LNCaP clone FGC (cell line): ENCODE measurements at regions not wholly inside any gene's neighbourhood (a gene's known extent, or its start where the extent isn't known, plus 50 kb on each side); places are given as distances from the start of the nearest gene placed in this dataset.

Source experiments
- DNase-seq: peaks from one replicate; pipeline ENCODE4 v3.0.0-alpha.2; 2011; ENCODE audit warnings: low read depth
- H3K4me3 ChIP-seq: 2 replicates; pipeline ENCODE4 v1.5.1; 2011; ENCODE audit warnings: mild to moderate bottlenecking, low read depth, low read length, control low read depth
- TF ChIP-seq, protein P1 (sequence below): IDR thresholded peaks from 2 replicates; pipeline ENCODE4 v1.5.1; 2012; ENCODE audit warnings: mild to moderate bottlenecking; ENCODE audit not compliant: control insufficient read depth, insufficient read depth; ENCODE audit errors: extremely low read depth

GRCh38 chr2:2655453-2656114 lies 324.5 kb upstream of the MYT1L start:
- TF ChIP-seq, protein P1, sequence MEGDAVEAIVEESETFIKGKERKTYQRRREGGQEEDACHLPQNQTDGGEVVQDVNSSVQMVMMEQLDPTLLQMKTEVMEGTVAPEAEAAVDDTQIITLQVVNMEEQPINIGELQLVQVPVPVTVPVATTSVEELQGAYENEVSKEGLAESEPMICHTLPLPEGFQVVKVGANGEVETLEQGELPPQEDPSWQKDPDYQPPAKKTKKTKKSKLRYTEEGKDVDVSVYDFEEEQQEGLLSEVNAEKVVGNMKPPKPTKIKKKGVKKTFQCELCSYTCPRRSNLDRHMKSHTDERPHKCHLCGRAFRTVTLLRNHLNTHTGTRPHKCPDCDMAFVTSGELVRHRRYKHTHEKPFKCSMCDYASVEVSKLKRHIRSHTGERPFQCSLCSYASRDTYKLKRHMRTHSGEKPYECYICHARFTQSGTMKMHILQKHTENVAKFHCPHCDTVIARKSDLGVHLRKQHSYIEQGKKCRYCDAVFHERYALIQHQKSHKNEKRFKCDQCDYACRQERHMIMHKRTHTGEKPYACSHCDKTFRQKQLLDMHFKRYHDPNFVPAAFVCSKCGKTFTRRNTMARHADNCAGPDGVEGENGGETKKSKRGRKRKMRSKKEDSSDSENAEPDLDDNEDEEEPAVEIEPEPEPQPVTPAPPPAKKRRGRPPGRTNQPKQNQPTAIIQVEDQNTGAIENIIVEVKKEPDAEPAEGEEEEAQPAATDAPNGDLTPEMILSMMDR, result no peak
- DNase-seq, result no peak

DNA sequence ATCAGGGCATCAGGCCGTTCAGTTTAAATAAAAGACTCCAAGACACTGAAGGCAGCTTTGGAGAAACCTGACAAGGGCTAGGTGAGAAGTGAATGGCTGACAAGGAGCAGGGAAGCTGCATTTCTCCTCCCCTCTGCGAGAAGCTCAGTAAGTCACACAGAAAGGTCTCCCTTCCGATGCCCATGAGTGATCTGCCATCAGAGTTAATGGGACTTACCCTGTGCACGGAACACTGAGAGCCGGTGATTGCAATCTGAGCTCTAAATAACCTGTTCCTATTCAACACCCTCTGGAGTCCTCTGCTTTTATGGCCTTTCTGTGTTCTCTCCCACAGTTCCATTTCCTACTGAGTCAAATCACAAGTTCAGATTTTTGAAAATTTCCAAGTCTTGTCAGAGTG lies 322.2 kb upstream of the MYT1L start:
- TF ChIP-seq, protein P1, result no peak
- no peak for DNase-seq
- no peak overlapping the region for H3K4me3 ChIP-seq

More at GRCh38 chr2:2655453-2656114, 324.5 kb upstream of the MYT1L start:
- H3K4me3 ChIP-seq, result no peak overlapping the region

DNA sequence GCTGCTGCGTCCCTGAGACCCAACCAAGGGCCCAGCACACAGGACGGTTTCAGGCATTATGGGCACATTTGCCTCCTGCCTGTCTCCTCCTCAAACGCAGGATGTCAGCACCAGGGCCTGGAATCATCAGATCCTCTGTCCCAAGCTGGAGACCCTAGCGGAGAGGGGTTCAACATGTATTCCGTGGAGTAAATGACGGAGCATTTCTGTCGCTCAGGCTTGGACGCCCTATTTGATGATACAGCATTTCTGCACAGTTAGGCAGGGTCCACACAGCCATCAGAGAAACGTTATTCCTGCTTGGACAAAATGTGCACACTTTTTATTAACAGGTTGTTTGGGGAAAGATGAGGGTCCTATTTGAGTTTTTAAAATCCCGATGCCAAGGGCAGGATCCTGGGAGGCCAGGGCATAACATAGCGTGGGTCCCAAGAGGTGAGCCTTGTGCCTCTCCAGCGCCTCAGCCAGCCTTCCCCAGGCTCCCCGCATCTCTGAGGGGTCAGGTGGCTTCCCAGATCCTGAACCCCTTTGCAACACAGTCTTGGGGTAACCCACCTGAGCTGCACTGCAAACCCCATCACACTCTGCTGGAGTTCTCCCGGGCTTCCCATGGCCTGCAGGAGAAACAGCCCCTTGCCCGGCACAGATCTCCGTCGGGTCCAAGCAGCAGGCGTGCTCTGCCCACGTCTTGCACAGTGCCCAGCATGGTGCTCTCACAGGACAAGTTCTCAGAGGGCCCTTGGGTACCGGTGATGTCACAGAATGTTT lies 319.7 kb upstream of the MYT1L start:
- TF ChIP-seq, protein P1, result no peak
- DNase-seq, result no peak
- no peak overlapping the region for H3K4me3 ChIP-seq

- TF ChIP-seq, protein P1, result no peak
- H3K4me3 ChIP-seq, result no peak overlapping the region
- no peak for DNase-seq
These were observed 318.3 kb upstream of the MYT1L start for GRCh38 chr2:2649109-2650072.

DNA sequence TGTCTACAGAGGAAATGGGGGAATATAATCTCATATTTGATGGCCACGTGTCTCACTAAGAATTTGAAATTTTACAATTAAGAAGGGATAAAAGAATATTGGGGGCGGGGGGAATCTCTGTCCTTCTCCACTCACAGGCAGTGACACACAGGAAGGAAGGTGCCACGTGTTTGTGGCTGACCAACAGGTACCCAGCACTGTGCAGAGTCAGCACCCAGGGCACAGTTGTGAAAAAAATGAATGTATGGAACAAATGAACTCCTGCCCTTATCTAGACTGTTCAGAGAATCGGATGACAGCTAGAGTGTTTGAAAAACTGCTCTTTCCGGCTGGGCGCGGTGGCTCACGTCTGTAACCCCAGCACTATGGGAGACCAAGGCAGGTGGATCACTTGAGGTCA lies 317.0 kb upstream of the MYT1L start:
- DNase-seq, result no peak
- TF ChIP-seq, protein P1, result no peak
- no peak overlapping the region for H3K4me3 ChIP-seq

DNA sequence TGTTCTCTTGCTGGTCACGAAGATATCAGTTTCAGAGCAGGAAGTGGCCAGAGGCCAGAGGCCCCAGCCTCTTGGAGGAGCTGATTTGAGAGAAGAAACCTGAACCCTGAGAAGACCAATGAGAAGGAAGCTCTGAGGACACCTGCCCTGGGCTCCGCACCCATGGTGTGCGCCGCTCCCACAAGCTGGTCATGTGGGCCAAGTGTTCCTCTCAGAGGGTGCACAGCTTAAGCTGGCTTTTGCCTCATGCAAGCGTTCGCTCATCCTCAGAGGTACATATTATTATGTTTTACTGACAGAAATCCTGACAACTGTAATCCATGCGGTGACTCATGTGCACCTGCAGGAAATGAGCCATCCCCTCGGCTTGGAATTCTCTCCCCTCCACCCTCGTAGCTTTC lies 316.1 kb upstream of the MYT1L start:
- DNase-seq, result no peak
- H3K4me3 ChIP-seq, result no peak overlapping the region
- TF ChIP-seq, protein P1, result no peak
